K562 (cell line): ENCODE measurements at regions not wholly inside any gene's neighbourhood (a gene's known extent, or its start where the extent isn't known, plus 50 kb on each side); places are given as distances from the start of the nearest gene placed in this dataset.

Experiments used
- ATAC-seq: fragments of 200-7000 bp; cut with Tn5 transposase; 3 replicates; pipeline ENCODE4 v1.9.1; 2020; ENCODE audit warnings: moderate library complexity
- BruUV-seq: library from RNA; stranded (reverse); fragments of 400-500 nt; replicated peaks from 2 replicates; lab custom pipeline; 2021; lab: Mats Ljungman, UMichigan
- CTCF ChIA-PET: fragments of 300-600 bp; formaldehyde crosslinking; extraction: SDS; loops from one replicate; lab custom pipeline; 2021; ENCODE audit warnings: low intra/inter-chr PET ratio; lab: Yijun Ruan, JAX
- POLR2A ChIA-PET: fragments of 300-600, 350-650 bp; sonication (Branson Sonifier 250); formaldehyde crosslinking; extraction: SDS; loops from one replicate; lab custom pipeline; 2021; ENCODE audit warnings: antibody characterized with exemption, inconsistent platforms; lab: Yijun Ruan, JAX
- DNase-seq, 4 experiments: peaks; one replicate each; pipeline versions ENCODE4 v3.0.0 to v3.0.0-alpha.2; 2011 to 2018; ENCODE audit warnings: low spot score in 3 of 4, mixed read lengths in 3 of 4; ENCODE audit errors: extremely low read depth in 1 of 4
- FAIRE-seq: peaks from 2 replicates; lab custom pipeline; 2011; peaks lifted over from hg19 to GRCh38; lab: Jason Lieb, UNC
- H2AFZ ChIP-seq: 2 replicates; pipeline ENCODE4 v1.6.0; 2011; ENCODE audit warnings: low read depth, low read length, control low read depth, inconsistent platforms
- H3K27ac ChIP-seq: fragments of 200-600 bp; 3 replicates; pipeline ENCODE4 v1.8.0; 2011; ENCODE audit warnings: low read depth, mild to moderate bottlenecking, control low read depth, inconsistent platforms, low read length, moderate library complexity, mixed read lengths; ENCODE audit errors: extremely low read depth
- H3K27me3 ChIP-seq, 2 experiments: fragments of 300-600 bp in 1 of 2; 2 replicates in 1 of 2; 3 replicates in 1 of 2; pipeline versions ENCODE4 v1.6.0 to v1.8.0; 2011; ENCODE audit warnings: inconsistent platforms in 2 of 2, low read length in 2 of 2, mild to moderate bottlenecking in 1 of 2, mixed read lengths in 1 of 2, moderate library complexity in 1 of 2; ENCODE audit not compliant: control insufficient read depth in 2 of 2, insufficient read depth in 2 of 2
- H3K36me3 ChIP-seq: fragments of 300-600 bp; 3 replicates; pipeline ENCODE4 v1.8.0; 2011; ENCODE audit warnings: mild to moderate bottlenecking, low read length, inconsistent platforms; ENCODE audit not compliant: control insufficient read depth, insufficient read depth
- H3K4me1 ChIP-seq, 2 experiments: fragments of 200-600 bp in 1 of 2; replicated peaks in 1 of 2; 2 replicates in 1 of 2; 3 replicates in 1 of 2; pipeline versions ENCODE4 v1.5.1 to v1.8.0; 2011; ENCODE audit warnings: inconsistent platforms in 2 of 2, low read length in 2 of 2, mild to moderate bottlenecking in 1 of 2, mixed read lengths in 1 of 2, moderate library complexity in 1 of 2; ENCODE audit not compliant: control insufficient read depth in 2 of 2, insufficient read depth in 2 of 2
- H3K4me2 ChIP-seq: 2 replicates; pipeline ENCODE4 v1.6.1; 2011; ENCODE audit warnings: low read length, control low read depth, inconsistent platforms, mixed read lengths; ENCODE audit not compliant: insufficient read depth
- H3K4me3 ChIP-seq: fragments of 200-600 bp; sonication (generic), shearing (Covaris generic); 2 replicates; pipeline ENCODE4 v1.5.1; 2016; ENCODE audit warnings: control low read depth, inconsistent platforms
- H3K79me2 ChIP-seq: fragments of 200-600 bp; 3 replicates; pipeline ENCODE4 v1.8.0; 2011; ENCODE audit warnings: low read length, inconsistent platforms; ENCODE audit not compliant: control insufficient read depth, insufficient read depth
- H3K9ac ChIP-seq, 2 experiments: 2 replicates each; pipeline versions ENCODE4 v1.6.0 to v1.6.1; 2011; ENCODE audit warnings: low read depth in 2 of 2, low read length in 2 of 2, control low read depth in 1 of 2, inconsistent platforms in 1 of 2, mild to moderate bottlenecking in 1 of 2, mixed read lengths in 1 of 2; ENCODE audit not compliant: insufficient read depth in 1 of 2
- H3K9me1 ChIP-seq: one replicate; pipeline ENCODE4 v1.6.0; 2011; ENCODE audit warnings: inconsistent platforms, mild to moderate bottlenecking, low read length, moderate library complexity; ENCODE audit not compliant: control insufficient read depth, insufficient read depth
- H3K9me3 ChIP-seq: replicated peaks from 2 replicates; pipeline ENCODE4 v1.5.1; 2011; ENCODE audit warnings: low read depth, low read length, inconsistent platforms; ENCODE audit not compliant: control insufficient read depth, insufficient read depth
- H4K20me1 ChIP-seq: replicated peaks from 2 replicates; pipeline ENCODE4 v1.6.1; 2011; ENCODE audit warnings: low read length, inconsistent platforms, mixed read lengths; ENCODE audit not compliant: control insufficient read depth, insufficient read depth
- ELK3 ChIP-seq: fragments of 450-650 bp; formaldehyde crosslinking; IDR thresholded peaks from 2 replicates; pipeline ENCODE4 v1.4.0; 2020; ENCODE audit warnings: mild to moderate bottlenecking
- PATZ1 ChIP-seq: fragments of 250-450 bp; sonication (Bioruptor Pico); IDR thresholded peaks from 2 replicates; pipeline ENCODE4 v1.5.0; 2020; ENCODE audit warnings: mild to moderate bottlenecking, borderline replicate concordance
- TAF7 ChIP-seq: fragments of 450-650 bp; IDR thresholded peaks from 2 replicates; pipeline ENCODE4 v1.6.1; 2016; ENCODE audit warnings: missing genetic modification characterization, missing compliant biosample characterization
- ZNF318 ChIP-seq, 2 experiments: fragments of 450-650 bp; IDR thresholded peaks; 2 replicates each; pipeline ENCODE4 v1.6.1; 2016; ENCODE audit warnings: mild to moderate bottlenecking in 2 of 2, borderline replicate concordance in 1 of 2, low read depth in 1 of 2, moderate library complexity in 1 of 2
- ZNF586 ChIP-seq: fragments of 450-650 bp; formaldehyde crosslinking; conservative IDR thresholded peaks from 2 replicates; pipeline ENCODE4 v1.4.0; 2020; ENCODE audit warnings: mild to moderate bottlenecking, moderate library complexity
- WGBS: fragments of 100-300 bp; shearing (Covaris generic); methylation state at CpG from one replicate; pipeline ENCODE4 v1.1.6; 2016; ENCODE audit warnings: low coverage, mixed read lengths; ENCODE audit not compliant: insufficient coverage; ENCODE audit errors: missing lambda C conversion rate; 5-methylcytosine and 5-hydroxymethylcytosine counted together
- in situ Hi-C: fragments of 300-500 bp; cut with MboI; formaldehyde crosslinking; loops from 4 replicates; pipeline ENCODE4 v1.15.0; 2018; ENCODE audit warnings: inconsistent platforms, mixed read lengths
- intact Hi-C: fragments of 100-400 bp; cut with micrococcal nuclease; formaldehyde crosslinking; loops from 2 replicates; pipeline ENCODE4 v1.14.2; 2022

GRCh38 chr6:44564906-44565524, 177.5 kb downstream of the CDC5L start:
- in situ Hi-C loops: no loop called here
- TF ChIP-seq TAF7 (tag) (no peak), ZNF586 (CRISPR knock-in tag) (no peak), PATZ1 (CRISPR knock-in tag) (no peak), ELK3 (no peak), ZNF318 (IDR thresholded peaks at IDR 0.05; ENCODE audit: borderline replicate concordance in 1 of 2, low read depth in 1 of 2) (no peak)

More at GRCh38 chr6:44564906-44565524, 177.5 kb downstream of the CDC5L start:
- H3K9me1 ChIP-seq: no peaks in the 10 kb centered on the region
- ChIA-PET CTCF (interaction anchor here (0.5 kb wide), 1 partner anchor 48 kb away, joined by 3 read pairs; no protein-coding TSS in a partner anchor), POLR2A (interaction anchor here (0.6 kb wide), 1 partner anchor 85 kb away, joined by 3 read pairs; no protein-coding TSS in a partner anchor)
- FAIRE-seq: no peak
- no peak for DNase-seq
- H3K9me3 ChIP-seq: no peaks in the 10 kb centered on the region
- intact Hi-C loops: loop anchor here (10.0 kb wide), 1 partner anchor 90 kb away; no protein-coding TSS in a partner anchor
- 0% methylated on average over 6 of the region's 6 CpGs for WGBS
- H3K79me2 ChIP-seq: no peaks in the 10 kb centered on the region
- H2AFZ ChIP-seq: no peak overlapping the region
- no TSS peak for BruUV-seq
- H4K20me1 ChIP-seq: no peaks in the 10 kb centered on the region
- ATAC-seq: no peak
- no peak overlapping the region for H3K9ac ChIP-seq
- no peaks in the 10 kb centered on the region for H3K36me3 ChIP-seq
- no peak overlapping the region for H3K27ac ChIP-seq
- H3K4me2 ChIP-seq: no peak overlapping the region
- peaks cover 23 to 43% of the 10 kb centered on the region in 2 experiments for H3K27me3 ChIP-seq
- H3K4me1 ChIP-seq: no peaks in the 10 kb centered on the region
- no peak overlapping the region for H3K4me3 ChIP-seq
